Fibroblast of pulmonary artery (primary cell): ENCODE measurements at regions not wholly inside any gene's neighbourhood (a gene's known extent, or its start where the extent isn't known, plus 50 kb on each side); places are given as distances from the start of the nearest gene placed in this dataset.
"Not testable (repeated sequence)": the region's sequence is repeated elsewhere in the genome, so short reads cannot be mapped to it uniquely, and the experiment has no call there.

ENCODE experiments used
- DNase-seq: peaks from one replicate; pipeline ENCODE4 v3.0.0-alpha.2; 2010; ENCODE audit warnings: low read depth
- H3K4me3 ChIP-seq: replicated peaks from 2 replicates; pipeline ENCODE4 v1.5.1; 2011; ENCODE audit warnings: low read depth, mild to moderate bottlenecking, control low read depth, low read length, moderate library complexity
- TF ChIP-seq, protein P1 (sequence below): IDR thresholded peaks from 2 replicates; pipeline ENCODE4 v1.5.1; 2011; ENCODE audit warnings: mild to moderate bottlenecking, control low read depth, low read length, inconsistent platforms; ENCODE audit errors: missing control alignments

DNA sequence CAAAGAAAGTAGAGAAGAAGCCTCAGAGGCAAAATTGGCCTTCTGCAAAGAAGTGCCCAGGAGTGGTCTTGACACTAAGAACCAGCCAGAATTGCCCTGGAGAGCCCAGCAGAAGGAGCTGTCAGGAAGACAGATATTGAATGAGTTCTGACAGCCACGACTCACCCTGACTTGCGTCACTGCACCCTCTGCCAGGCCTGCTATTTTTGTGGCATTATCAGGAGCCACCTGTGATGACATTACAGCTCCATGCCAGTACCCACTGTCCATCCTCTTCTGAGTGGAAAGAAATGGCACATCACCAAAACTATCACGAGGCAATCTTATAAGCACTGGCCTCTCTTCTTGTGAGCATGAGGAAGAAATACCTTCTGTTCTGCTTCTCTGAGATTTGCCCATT, 67.7 kb downstream of the SMIM20 start:
- TF ChIP-seq, protein P1, sequence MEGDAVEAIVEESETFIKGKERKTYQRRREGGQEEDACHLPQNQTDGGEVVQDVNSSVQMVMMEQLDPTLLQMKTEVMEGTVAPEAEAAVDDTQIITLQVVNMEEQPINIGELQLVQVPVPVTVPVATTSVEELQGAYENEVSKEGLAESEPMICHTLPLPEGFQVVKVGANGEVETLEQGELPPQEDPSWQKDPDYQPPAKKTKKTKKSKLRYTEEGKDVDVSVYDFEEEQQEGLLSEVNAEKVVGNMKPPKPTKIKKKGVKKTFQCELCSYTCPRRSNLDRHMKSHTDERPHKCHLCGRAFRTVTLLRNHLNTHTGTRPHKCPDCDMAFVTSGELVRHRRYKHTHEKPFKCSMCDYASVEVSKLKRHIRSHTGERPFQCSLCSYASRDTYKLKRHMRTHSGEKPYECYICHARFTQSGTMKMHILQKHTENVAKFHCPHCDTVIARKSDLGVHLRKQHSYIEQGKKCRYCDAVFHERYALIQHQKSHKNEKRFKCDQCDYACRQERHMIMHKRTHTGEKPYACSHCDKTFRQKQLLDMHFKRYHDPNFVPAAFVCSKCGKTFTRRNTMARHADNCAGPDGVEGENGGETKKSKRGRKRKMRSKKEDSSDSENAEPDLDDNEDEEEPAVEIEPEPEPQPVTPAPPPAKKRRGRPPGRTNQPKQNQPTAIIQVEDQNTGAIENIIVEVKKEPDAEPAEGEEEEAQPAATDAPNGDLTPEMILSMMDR: no peak
- H3K4me3 ChIP-seq: no peak overlapping the region
- DNase-seq: no peak

- no peak overlapping the region for H3K4me3 ChIP-seq
- DNase-seq: no peak
- TF ChIP-seq, protein P1: no peak
Measured at GRCh38 chr4:25982962-25983361, 68.9 kb downstream of the SMIM20 start.

- TF ChIP-seq, protein P1: no peak
- H3K4me3 ChIP-seq: no peak overlapping the region
- no peak for DNase-seq
Measured at GRCh38 chr4:25984266-25984665, 70.2 kb downstream of the SMIM20 start.

DNA sequence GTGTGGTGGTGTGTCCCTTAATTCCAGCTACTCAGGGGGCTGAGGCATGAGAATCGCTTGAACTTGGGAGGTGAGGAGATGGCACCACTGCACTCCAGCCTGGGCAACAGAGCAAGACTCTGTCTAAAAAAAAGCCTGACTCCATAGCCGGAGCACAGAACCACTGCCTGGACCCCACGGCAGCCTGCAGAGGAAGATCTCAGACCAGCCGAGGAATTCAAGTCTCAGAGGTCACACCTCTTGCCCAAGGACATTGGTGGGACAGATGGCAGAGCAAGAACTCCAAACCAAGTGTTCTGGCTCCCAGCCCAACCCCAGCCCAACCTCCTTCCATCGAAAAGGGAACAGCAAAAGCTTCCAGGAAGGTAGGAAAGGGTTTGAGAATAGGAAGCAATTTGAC, 70.8 kb downstream of the SMIM20 start:
- DNase-seq: no peak
- H3K4me3 ChIP-seq: no peak overlapping the region
- TF ChIP-seq, protein P1: no peak

- no peak overlapping the region for H3K4me3 ChIP-seq
- no peak for DNase-seq
- TF ChIP-seq, protein P1: no peak
Measured at GRCh38 chr4:25986807-25987206, 72.8 kb downstream of the SMIM20 start.

DNA sequence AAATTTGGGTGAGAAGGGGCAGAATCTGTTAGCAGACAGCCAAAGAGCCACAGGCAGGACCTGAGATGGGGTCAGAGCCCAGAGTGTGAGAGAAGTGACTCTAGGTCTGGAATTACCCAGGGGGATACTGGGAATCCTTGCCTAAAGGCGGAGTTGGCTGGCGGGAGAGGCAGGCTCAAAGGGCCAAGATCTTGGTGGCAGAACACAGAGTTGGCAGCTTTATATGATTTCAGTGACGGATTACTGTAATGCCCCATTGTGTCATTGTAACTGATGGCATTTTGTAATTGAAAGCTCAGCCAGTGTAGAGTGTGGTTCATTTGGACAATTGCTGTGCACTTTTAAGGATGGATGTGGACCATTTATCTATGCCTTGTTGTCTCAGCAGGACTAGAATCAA, 77.3 kb downstream of the SMIM20 start:
- TF ChIP-seq, protein P1: no peak
- DNase-seq: no peak
- H3K4me3 ChIP-seq: no peak overlapping the region

GRCh38 chr4:25993395-25994185, 79.6 kb downstream of the SMIM20 start:
- no peak overlapping the region for H3K4me3 ChIP-seq
- DNase-seq: peak; percentile 7
- TF ChIP-seq, protein P1: peak; percentile 23

GRCh38 chr4:25994577-25994976, 80.6 kb downstream of the SMIM20 start:
- DNase-seq: peak; percentile 42

More at GRCh38 chr4:25994577-25994976, 80.6 kb downstream of the SMIM20 start:
- not testable (repeated sequence) for H3K4me3 ChIP-seq
